ENCODE measurements at regions not wholly inside any gene's neighbourhood (a gene's known extent, or its start where the extent isn't known, plus 50 kb on each side); places are given as distances from the start of the nearest gene placed in this dataset.

GRCh38 chr12:126706300-126706699, 1560.7 kb upstream of the TMEM132C start:
- TF ChIP-seq CTCF (IDR thresholded peaks at IDR 0.05; ENCODE audit: low read depth, low read length): no peak
- TF ChIP-seq POLR2A (IDR thresholded peaks at IDR 0.05; ENCODE audit: extremely low read depth, insufficient read length): no peak
